ENCODE measurements at regions not wholly inside any gene's neighbourhood (a gene's known extent, or its start where the extent isn't known, plus 50 kb on each side); places are given as distances from the start of the nearest gene placed in this dataset.

DNA sequence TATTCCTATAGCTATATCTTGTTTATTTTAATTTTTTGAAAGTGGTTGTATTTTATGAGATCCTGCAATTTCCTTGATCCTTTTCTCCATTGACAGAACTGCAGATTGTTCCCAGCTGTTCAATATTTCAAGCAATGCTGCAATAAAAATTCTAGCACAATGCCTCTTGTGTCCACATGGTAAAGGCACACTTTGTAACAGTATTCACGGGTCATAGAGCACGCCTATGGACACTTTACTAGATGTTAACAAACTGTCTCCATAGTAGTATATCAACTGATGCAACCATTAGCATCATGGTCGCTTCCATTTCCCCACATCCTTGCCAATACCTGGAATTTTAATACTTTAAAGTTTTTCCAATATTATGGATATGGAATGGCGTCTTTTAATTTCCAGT lies 123.9 kb upstream of the FZD8 start:
- FAIRE-seq (no peak), DNase-seq (ENCODE audit: low spot score) (no peak)

DNA sequence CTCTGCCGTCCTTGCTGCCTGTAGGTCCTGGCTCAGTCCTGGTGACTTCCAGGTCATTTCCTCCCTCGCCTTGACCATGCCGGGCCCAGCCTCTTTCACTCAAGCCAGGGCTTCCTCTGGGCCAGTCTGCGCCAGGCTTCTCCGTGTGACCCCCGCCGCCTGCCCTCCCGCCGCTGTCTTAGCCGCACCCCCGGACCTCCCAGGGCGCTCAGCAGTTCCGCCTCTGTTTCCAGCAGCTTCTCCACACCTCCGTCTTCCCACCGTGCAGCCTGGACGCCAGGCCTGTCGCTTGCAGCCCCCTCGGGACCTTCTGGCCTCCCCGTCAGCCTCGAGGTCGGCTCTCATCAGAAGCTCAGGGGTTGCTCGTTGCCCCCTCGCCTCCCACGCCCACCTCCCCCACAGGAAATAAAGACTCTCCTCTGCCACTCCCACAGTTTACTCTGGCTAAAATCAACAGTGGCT lies 123.0 kb upstream of the FZD8 start:
- FAIRE-seq (no peak), DNase-seq (ENCODE audit: low spot score) (no peak)

DNA sequence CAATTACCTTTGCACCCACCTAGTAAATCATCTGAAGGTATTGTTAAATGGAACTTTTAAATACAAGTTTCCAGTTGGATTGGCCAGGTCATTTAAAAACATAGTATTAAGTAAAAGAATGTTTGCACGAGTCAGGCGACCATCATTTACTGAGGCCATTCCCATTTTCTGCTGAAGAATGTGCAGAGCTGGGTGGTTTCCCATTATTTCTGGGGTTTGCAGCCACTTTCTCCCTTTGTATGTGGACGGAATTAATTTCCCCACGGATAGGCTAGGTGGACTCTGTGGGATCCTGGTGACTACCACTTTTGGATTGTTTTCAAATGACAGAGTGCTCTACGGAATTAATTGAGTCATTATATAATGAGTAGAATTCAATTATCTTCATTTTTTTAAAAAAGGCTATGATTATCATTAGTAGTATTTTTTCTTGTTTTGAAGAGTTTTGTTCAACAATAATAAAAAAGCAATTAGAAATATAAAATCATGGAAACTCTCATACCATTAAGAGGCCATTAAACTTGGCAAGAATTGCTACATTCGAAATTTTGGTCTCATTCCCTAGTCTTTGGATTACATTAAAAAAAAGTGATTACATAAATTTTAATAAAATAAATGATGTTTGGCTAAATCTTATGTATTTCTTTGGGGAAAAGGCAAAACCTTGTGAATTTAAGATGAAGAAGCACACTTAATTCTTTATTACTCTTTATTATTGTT lies 120.4 kb upstream of the FZD8 start:
- FAIRE-seq (no peak), DNase-seq (ENCODE audit: low spot score) (no peak)

DNA sequence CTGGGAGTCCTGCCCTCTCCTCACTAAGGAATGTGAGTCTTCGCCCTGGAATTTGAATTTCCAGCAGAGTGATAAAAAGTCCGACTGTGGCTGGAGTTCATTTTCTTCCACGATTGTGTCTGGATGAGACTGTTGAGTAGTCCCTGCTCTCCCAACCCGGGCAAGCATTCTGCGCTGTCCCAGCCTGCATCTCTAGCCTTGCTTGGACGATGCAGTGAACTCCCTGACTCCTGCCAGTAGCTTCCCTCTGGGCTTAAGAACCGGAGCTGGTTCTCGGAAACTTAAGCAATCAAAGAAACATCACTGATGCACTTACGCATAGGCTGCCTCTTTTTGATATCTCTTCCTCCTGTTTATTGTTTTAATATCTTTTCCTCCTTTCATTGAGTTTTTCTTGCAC lies 116.0 kb upstream of the FZD8 start:
- no peak for FAIRE-seq

DNA sequence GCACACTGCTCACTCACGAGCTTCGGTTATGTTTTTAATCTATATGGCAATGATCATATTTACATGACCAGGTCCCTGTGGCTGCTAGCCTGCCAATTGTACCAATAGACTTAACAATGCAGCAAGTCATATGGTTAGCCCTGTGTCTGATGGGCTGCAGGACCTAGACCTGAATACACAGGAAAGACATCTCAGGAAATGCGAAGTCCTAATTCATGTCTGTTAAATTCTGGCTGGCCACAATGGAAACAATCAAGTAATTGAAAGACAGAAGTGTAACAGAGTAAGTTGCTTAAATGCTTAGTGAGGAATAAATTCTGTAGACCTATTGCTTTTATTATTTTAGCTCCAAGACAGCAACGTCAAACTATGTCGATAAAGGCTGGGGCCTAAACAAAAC lies 112.4 kb upstream of the FZD8 start:
- DNase-seq (ENCODE audit: low spot score) (no peak), FAIRE-seq (no peak)

More for the DNA sequence above, 116.0 kb upstream of the FZD8 start:
- DNase-seq (ENCODE audit: low spot score) = no peak

DNA sequence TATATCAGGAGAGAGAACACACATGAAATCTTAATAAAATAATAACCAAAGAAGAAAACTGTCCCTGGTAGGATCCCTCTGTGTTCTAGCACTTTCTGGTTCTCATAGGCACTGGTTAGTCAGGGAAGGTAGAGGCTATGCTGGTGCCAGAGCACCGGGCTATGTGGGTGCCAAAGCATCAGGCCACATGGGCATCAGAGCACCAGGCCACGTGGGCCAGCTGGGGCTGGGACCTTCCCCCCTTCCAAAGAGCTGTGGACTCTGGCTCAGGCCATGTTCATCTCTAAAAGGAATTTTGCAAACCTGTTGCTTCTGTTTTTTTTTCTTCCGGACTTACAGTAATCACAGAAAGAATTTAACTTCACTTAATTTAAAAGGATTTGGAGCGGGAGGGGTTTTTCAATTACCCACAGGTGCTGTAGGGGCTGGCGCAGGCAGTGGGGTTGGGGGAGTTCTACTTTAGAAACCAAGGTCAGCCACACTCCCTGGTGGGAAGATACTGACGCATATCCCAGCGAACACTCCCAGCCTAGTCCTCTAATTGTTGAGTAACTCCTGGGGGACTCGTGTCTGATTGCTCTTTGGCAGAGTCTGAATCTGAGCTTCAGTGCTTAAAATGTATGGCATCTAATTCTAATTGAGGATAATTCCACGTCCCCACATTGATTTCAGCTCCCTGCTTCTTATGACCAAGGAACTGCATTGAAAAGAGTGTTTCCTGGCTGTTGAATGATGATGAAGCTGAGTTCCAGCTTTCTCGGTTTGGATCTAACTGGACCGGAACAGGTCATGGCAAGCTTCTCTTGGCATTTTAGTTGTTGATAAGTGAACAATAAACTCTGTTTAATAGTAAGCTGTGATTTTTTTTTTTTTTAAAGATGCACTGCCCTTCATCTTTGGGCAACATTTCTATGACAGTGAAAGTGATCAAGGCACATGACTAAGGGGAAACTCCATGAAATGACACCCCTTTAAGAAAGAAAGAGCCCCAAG lies 110.7 kb upstream of the FZD8 start:
- DNase-seq (ENCODE audit: low spot score) (no peak), FAIRE-seq (no peak)

DNA sequence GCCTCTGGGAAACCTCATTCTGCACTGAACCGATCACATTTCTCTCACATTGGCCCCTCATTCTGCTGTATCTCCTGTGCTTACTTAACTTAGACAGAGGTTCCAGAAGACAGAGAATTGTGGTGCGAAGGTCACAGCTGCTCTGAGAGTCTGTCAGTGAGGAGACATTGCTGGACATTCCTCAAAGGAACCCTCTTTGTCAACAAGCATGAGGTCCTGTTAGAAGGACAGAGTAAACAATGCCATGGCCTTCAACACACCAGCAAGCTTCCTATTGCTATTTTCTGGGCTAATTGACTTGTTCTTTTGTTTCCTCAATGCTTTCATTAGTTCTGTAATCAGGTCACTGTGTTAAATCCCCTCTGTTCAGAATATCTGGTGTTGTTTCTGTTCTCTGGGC lies 109.3 kb upstream of the FZD8 start:
- no peak for DNase-seq (ENCODE audit: low spot score)
- no peak for FAIRE-seq

DNA sequence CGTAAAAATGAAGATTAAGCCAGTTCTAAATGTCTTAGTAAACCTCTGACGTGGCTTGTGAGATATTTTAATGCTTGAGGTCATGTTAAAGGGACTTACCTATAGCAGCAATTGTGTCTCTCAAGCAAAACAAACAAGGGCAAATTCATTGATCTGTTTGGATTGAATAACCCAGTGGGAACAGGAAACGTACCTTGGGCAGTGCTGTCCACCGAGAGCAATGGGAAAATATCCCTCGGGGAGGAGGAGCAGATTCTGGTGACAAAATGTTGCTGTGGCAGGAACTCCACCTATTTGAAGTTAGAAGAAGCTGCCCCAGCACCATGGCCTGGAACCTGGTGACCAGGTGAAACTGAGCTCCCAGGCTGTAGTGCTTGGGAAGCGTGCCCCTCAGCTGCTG lies 107.1 kb upstream of the FZD8 start:
- DNase-seq (ENCODE audit: low spot score) (no peak), FAIRE-seq (no peak)

DNA sequence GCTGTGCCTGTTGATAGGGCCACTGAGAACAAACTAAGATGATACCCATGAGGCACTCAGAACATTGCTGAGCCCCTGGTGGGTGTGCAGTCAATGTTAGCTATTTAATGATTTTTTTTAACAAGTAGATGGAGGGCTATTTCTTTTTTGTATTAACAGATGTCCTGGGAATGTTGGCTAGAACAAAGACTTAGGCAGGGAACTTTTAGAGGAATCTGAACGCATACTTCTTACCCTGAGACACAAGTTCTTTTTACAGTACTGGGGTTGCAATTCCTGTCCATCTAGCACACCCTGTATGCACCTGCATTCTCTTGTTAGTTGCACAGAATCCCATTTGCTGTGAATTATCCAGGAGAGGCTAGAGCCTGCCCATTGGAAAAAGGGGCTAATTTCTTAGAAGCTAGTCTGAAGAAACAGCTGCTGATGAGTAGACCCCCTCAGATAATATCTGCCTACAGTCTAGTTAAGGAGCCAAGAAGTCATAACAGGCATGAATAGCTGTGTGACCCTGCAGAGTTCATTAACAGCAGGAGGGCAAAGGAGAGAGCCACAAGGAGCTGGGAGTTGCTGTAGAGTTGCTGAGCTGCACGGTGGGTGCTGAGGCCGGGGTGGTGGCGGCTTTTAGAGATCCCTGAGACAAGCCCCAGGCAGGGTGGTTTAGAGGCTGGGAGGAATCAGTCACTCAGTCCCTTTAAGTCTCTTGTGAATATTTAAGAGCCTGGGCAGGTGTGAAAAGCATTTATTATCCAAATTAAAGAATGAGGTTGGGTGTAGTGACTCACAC lies 103.7 kb upstream of the FZD8 start:
- FAIRE-seq = no peak
- DNase-seq (ENCODE audit: low spot score) = no peak

DNA sequence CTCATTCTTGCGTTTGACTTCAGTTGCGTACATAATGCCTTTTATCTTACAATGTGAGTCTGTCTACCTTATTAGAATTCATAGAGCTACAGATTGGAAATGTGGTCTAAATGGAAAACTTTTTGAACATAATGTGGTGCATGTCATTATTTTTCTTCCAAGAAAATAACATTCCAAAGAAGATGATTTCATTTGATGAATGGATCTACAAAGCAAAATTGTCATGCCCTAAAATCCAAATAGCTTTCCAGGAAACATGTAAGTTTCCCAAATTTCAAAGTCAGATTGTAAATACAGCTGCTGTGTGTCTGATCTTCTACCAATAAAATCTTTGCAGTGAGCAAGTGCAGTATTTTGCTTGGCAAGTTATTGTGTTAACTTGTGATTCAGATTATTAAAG lies 101.8 kb upstream of the FZD8 start:
- no peak for FAIRE-seq
- DNase-seq (ENCODE audit: low spot score) = no peak

DNA sequence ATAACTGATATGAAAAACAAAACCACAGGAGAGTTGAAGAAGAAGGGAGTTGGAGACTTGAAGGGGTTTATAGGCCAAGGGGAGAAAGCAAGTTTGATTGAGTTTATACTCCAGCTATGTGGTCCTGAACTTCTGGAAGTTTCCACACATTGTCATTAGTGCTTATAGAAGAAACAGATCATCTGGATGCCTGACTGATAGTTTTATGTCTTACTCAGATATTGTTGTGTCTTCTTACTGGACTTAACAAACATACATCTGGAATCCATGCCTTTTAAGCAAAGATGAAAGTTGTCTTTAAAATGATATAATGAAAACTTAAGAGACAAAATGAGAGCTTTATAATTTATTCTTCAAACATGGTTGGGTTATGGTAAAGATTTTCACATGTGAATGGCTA lies 101.3 kb upstream of the FZD8 start:
- no peak for FAIRE-seq
- DNase-seq (ENCODE audit: low spot score) = no peak

DNA sequence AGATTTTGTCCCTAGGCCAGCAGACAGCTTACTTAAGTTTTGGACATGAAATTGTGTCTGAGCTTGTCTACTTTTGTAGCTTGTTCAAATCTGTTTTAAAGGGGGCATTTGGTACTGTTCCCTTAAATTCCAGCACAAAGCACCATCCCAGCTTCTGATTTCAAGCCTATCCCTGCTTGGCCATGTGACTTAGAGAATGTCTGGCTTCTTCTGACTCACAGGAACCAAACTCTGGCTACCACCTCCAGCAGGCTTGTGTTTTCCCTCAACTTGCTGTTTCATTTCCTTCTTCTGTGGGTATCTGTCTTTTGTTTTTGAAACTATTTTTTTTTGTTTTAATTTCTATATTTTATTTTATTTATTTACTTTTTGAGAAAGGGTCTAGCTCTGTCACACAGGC lies 97.9 kb upstream of the FZD8 start:
- FAIRE-seq = no peak
- no peak for DNase-seq (ENCODE audit: low spot score)

DNA sequence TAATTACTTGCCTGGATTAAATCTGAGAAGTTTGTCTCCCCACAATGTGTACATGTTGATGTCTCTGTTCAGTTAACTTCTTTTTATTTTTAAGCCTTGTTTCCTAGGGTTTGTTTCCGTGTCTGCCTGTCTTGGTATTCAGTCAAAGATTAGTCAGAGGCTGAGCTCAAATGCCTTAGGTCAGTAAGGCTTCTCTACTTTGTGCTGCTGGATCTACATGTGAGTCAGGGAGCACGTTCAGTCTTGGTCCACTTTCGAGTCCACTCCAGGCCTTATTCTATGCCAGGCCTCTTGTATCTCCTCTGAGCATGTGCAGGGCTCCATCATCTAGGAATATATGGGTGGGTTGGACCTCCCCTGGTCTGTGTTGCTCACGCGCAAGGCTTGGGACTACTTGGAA lies 93.3 kb upstream of the FZD8 start:
- no peak for FAIRE-seq
- DNase-seq (ENCODE audit: low spot score) = no peak

DNA sequence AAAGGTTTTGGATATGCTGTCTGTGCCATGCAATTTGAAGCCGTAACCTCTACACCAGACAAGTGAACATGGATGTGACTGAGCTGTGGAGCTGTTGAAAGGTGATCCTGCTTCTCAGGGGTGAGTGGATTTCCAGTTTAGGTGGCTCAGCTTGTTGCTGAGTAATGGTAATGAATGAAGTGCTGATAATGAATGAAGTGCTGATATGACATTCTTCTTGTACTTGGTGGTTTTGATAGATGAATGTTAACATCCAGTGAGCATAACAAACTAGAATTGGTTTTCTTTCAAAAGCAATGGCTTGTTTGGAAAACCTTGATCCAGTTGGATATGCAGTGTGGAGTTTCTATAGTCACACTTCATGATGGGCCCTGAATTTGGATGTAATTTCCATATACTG lies 89.7 kb upstream of the FZD8 start:
- DNase-seq (ENCODE audit: low spot score) (no peak), FAIRE-seq (no peak)

DNA sequence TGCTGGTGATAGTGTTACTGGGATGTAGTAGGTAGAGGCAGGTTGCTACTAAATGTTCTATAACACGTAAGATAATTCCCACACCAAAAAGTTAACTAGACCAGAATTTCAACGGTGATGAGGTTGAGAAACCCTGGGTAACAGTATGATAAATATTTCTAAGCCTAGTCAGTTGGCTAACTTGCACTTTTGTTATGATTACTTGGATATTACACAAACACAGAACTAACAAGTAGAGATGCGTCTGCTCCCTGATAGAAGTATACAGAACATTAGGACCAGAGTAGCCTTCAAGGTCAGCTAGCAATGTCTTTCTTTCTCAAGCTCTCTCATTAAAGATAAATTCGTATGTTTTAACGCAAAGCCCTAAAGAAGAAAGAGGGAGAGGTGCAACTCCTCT lies 86.2 kb upstream of the FZD8 start:
- no peak for DNase-seq (ENCODE audit: low spot score)
- FAIRE-seq = no peak

DNA sequence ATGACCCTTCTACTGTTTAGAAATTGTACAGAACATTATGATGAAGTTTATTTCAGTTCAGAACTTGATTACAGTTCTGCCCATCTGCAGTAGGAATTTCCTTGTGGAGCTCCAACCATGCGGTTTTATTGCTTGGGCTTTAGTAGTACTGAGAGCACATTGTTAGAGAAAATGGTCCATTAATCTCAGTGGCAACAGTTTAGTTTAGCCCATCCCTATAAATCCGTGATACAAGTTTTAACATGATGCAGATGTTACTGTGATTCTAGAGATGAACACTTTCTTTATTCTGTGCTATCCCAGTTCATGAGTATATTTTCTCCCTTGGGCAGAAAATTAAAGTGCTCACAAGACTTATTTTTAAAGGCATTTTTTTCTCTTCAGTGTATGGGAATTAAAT lies 84.8 kb upstream of the FZD8 start:
- FAIRE-seq (no peak), DNase-seq (ENCODE audit: low spot score) (no peak)

DNA sequence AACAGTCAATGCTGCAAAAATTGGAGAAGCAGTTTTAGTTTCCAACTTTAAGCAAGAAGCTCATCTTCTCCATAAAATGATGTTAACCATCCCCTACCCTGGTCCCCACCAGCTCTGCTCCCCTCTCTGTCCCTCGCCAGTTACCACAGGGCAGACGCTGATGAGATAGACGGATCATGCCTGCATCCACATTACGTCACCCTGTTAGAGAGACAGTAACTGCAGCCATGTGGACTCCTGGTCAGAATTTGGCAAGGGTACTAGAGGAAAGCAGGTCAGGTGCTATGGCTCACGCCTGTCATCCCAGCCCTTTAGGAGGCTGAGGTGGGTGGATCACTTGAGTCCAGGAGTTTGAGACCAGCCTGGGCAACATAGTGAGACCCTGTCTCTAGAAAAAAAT lies 81.9 kb upstream of the FZD8 start:
- DNase-seq (ENCODE audit: low spot score) = no peak
- no peak for FAIRE-seq

DNA sequence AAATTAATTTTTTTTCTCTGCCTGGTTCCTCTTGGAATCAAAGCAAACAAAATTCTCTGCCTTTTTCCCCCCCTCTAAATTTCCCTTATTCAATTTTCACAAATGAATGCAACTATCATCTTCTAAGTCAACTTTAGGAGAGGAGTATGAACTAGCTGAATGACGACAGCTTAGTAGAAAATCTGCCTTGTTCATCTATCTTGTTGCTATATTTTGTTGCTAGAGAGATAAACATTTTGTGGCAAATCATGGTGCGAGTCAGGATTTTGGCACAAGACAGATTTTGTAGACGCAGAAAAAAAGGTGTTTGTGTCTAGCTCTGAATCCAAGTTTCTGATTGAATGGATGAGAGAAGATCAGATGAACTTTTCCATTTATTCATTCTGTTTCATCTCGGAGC lies 81.0 kb upstream of the FZD8 start:
- FAIRE-seq = no peak
- no peak for DNase-seq (ENCODE audit: low spot score)

DNA sequence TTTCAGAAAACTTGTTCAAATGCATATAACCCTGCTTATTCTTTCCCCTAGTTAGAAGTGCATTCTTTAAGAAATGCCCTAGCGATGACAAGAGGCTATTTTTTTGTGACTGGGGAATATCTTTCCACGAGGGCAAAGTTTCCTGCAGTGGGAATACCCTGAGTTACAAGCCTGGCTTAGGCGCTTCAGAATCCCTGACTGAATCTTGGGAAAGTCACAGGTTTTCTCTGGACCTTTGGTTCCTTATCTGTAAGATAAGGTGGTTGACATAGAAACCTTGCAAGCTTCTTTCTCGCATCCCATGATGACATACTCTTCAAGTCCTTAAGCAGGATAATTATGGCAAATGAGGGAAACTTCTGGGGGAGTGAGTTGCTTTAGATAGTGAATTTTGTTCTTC lies 80.5 kb upstream of the FZD8 start:
- FAIRE-seq (no peak), DNase-seq (ENCODE audit: low spot score) (no peak)

DNA sequence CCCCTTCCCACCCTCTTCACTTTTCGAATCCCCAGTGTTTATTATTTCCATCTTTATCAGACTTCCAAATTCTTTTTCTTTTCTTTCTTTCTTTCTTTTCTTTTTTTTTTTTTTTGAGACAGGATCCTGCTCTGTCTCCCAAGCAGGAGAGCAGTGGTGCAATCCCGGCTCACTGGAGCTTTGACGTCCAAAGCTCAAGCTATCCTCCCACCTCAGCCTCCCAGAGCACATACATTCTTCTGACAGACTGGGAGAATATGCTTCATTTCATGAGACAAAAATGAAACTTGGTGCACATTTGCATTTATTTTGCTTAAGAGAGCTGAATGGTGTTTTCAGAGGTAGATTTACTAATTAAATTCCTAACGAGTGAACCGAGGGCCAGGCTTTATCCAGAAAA lies 80.1 kb upstream of the FZD8 start:
- FAIRE-seq = no peak
- DNase-seq (ENCODE audit: low spot score) = no peak

DNA sequence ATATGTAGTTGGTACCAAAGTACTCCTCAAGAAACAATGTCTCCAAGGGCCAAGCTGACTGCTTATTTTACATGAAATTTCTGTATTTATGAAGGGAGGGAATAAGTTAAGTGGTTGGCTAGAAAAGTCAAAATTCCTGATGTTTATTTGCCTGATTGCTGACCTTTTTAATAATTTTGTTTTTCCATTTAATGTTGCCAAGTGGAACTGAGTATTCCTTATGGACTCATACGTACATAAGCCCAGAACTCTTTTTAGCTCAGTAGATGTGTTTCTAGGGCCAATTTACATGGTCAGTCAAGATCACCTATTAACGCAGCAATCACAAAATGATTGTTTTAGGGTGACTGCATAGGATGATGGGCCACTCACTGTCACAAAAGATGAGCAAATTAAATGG lies 78.3 kb upstream of the FZD8 start:
- FAIRE-seq = no peak
- no peak for DNase-seq (ENCODE audit: low spot score)

DNA sequence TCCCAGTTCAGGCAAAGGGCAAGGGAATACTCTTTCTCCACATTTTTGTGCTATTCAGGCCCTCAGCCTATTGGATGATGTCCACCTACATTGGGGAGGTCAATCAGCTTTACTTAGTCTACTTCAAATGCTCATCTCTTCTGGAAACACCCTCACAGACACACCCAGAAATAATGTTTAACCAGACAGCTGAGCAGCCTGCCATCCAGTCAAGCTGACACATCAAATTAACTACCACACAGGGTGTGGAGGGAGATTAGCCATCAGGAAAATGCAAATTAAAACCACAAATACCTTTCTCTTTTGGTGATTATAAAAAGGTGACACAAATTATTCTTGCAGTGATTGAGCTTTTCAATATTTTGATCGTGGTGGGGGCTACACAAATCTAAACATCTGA lies 74.7 kb upstream of the FZD8 start:
- no peak for DNase-seq (ENCODE audit: low spot score)
- FAIRE-seq = no peak
